Chondrocyte (in vitro differentiated cells): ENCODE measurements at regions not wholly inside any gene's neighbourhood (a gene's known extent, or its start where the extent isn't known, plus 50 kb on each side); places are given as distances from the start of the nearest gene placed in this dataset.

Experiments
- DNase-seq: peaks from one replicate; pipeline ENCODE4 v3.0.0; 2021; ENCODE audit warnings: mixed read lengths, low spot score
- H3K27ac Mint-ChIP-seq: one replicate; pipeline ENCODE4 v1.8.0; 2021; ENCODE audit warnings: mild to moderate bottlenecking, moderate library complexity, mixed read lengths; ENCODE audit not compliant: unreplicated experiment
- H3K27me3 Mint-ChIP-seq: 2 replicates; pipeline ENCODE4 v1.8.0; 2021; ENCODE audit warnings: low read depth, mixed read lengths
- H3K36me3 Mint-ChIP-seq: 2 replicates; pipeline ENCODE4 v1.8.0; 2021; ENCODE audit warnings: low read depth, mixed read lengths
- H3K4me1 Mint-ChIP-seq: 2 replicates; pipeline ENCODE4 v1.8.0; 2021; ENCODE audit warnings: low read depth, mild to moderate bottlenecking, mixed read lengths
- H3K4me3 Mint-ChIP-seq: one replicate; pipeline ENCODE4 v1.8.0; 2021; ENCODE audit warnings: mild to moderate bottlenecking, moderate library complexity, mixed read lengths; ENCODE audit not compliant: unreplicated experiment
- H3K9me3 Mint-ChIP-seq: 2 replicates; pipeline ENCODE4 v1.8.0; 2021; ENCODE audit warnings: low read depth, mixed read lengths
- TF ChIP-seq, protein P1 (sequence below): fragments of 200-600 bp; sonication (generic); IDR thresholded peaks from 2 replicates; pipeline ENCODE4 v1.5.0; 2021; ENCODE audit warnings: antibody characterized with exemption, mild to moderate bottlenecking, moderate library complexity

DNA sequence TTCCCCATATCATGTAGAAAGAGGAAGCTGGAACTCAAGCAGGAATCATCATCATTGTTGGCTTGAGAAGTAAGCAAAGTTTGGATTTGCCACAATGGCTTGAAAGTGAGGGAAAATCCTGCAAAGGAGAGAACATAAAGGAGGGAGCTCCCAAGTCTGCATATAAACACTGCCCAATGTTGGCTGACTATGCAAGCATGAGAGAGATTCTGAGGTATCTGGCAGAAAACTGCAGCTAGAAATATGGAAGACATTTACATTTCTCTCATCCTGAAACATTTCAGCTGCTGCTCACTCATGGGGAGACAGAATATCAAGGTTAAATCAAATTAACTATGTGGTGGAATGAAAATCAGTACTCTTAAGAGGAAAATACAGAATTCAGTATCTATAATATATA, 415.6 kb upstream of the TNC start:
- no peak for DNase-seq
- Mint-ChIP-seq H3K9me3 (peaks cover 4% of the 10 kb centered on the region), H3K27ac (no peak overlapping the region), H3K4me3 (no peak overlapping the region), H3K36me3 (no peaks in the 10 kb centered on the region), H3K27me3 (peaks cover 2% of the 10 kb centered on the region), H3K4me1 (peaks cover 15% of the 10 kb centered on the region)
- TF ChIP-seq, protein P1, sequence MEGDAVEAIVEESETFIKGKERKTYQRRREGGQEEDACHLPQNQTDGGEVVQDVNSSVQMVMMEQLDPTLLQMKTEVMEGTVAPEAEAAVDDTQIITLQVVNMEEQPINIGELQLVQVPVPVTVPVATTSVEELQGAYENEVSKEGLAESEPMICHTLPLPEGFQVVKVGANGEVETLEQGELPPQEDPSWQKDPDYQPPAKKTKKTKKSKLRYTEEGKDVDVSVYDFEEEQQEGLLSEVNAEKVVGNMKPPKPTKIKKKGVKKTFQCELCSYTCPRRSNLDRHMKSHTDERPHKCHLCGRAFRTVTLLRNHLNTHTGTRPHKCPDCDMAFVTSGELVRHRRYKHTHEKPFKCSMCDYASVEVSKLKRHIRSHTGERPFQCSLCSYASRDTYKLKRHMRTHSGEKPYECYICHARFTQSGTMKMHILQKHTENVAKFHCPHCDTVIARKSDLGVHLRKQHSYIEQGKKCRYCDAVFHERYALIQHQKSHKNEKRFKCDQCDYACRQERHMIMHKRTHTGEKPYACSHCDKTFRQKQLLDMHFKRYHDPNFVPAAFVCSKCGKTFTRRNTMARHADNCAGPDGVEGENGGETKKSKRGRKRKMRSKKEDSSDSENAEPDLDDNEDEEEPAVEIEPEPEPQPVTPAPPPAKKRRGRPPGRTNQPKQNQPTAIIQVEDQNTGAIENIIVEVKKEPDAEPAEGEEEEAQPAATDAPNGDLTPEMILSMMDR = no peak

DNA sequence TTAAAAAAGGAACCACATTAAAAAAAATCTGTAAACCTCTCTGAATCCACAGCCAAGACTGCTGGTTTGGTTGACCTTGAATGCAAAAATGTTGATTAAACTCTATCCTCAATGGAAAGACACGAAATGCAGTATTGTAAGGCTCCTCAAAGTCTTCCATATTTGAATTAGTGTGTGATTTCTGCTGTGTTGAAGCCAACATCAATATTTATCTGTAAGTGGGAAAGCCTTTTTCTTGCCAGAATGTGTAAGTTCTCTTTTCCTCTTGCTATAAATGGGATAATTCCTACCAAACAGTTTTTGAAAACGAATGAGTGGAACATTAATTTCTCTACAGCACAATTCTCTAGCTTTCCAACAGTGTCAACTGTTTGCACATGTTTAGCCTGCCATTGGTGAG, 422.1 kb upstream of the TNC start:
- Mint-ChIP-seq H3K4me1 (peaks cover 7% of the 10 kb centered on the region), H3K36me3 (no peaks in the 10 kb centered on the region), H3K27me3 (no peaks in the 10 kb centered on the region), H3K27ac (no peak overlapping the region), H3K4me3 (no peak overlapping the region), H3K9me3 (peaks cover 4% of the 10 kb centered on the region)
- TF ChIP-seq, protein P1 = no peak
- DNase-seq = no peak

DNA sequence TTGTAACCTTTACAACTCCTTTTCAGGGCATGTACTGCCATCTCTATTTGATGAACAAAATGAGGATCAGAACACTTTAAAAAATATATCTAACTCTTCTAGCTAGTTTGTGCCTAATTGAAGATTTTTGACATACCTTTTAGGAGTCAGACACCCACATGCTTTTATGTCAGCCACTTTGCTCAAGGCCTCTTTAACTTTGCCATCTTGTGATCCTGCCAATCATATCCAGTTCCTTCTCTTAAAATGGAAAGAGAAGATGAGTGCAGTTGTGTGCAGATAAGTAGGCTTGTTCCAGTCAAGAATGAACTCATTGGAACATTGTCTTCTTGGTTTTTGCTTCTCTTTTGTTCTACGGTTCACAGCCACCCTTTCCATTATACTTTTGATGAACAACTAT, 425.6 kb upstream of the TNC start:
- DNase-seq = no peak
- Mint-ChIP-seq H3K9me3 (no peaks in the 10 kb centered on the region), H3K4me3 (no peak overlapping the region), H3K4me1 (peaks cover 10% of the 10 kb centered on the region), H3K27me3 (no peaks in the 10 kb centered on the region), H3K36me3 (no peaks in the 10 kb centered on the region), H3K27ac (no peak overlapping the region)
- TF ChIP-seq, protein P1 = no peak

DNA sequence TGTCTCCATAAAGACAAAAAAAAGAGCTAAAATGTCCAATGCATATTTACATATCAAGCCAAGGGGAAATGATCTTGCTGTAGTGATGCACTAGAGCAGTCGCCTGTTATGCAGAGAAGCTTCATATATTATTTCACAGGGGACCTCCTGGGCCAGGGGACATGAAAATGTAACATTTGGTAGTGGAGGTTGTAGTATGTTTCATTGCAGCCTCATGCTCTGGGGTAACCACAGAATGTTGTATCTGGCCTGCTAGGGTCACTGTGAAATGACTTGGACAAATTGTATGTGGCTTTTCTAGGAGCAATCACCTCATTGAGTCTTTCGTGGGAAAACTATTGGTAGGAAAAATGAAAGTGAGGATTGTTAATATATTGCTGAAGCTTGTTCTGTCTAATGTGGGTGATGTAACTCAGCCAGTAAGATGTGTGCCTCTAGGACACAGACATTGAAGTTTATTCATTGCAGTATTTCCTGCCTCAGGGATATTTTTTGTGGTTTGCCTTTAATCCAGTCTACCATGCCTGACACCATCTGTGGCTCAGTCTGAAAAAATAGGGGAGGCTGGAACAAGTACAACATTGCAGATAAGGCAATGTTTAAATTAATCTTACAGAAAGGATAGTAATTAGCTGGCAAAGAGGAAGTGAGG, 430.8 kb upstream of the TNC start:
- H3K4me3 Mint-ChIP-seq = no peak overlapping the region
- TF ChIP-seq, protein P1 = no peak
- H3K4me1 Mint-ChIP-seq = peaks cover 11% of the 10 kb centered on the region
- no peaks in the 10 kb centered on the region for H3K36me3 Mint-ChIP-seq
- peak overlapping the region; percentile 14 for H3K27ac Mint-ChIP-seq
- H3K27me3 Mint-ChIP-seq = no peaks in the 10 kb centered on the region
- H3K9me3 Mint-ChIP-seq = no peaks in the 10 kb centered on the region
- DNase-seq = no peak

DNA sequence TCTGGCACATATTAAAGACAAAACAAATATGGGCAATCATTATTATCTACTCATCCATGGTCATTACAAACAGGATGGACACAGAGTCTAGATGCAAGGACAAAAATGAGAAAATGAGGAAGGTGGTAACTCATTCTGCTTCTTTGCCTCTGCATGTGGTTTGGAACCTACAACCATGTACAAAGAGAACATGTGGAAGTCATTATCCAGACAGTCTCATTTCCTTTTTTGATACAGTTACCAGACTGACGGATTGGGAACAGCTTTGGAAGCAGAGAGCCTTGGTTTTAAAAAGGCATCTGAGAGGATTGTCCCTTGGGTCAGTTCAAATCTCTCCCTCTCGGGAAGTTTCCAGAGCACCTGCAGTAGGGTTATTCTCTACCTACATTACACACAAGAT, 433.4 kb upstream of the TNC start:
- no peak overlapping the region for H3K4me3 Mint-ChIP-seq
- H3K4me1 Mint-ChIP-seq = peaks cover 11% of the 10 kb centered on the region
- H3K27me3 Mint-ChIP-seq = no peaks in the 10 kb centered on the region
- H3K27ac Mint-ChIP-seq = no peak overlapping the region
- peaks cover 4% of the 10 kb centered on the region for H3K9me3 Mint-ChIP-seq
- TF ChIP-seq, protein P1 = no peak
- no peak for DNase-seq
- H3K36me3 Mint-ChIP-seq = no peaks in the 10 kb centered on the region
